ENCODE measurements at regions not wholly inside any gene's neighbourhood (a gene's known extent, or its start where the extent isn't known, plus 50 kb on each side); places are given as distances from the start of the nearest gene placed in this dataset.

- TF ChIP-seq CTCF (IDR thresholded peaks at IDR 0.05) (no peak), POLR2AphosphoS5 (IDR thresholded peaks at IDR 0.05; ENCODE audit: low read depth, low read length) (no peak), REST (IDR thresholded peaks at IDR 0.05; ENCODE audit: insufficient read depth in 1 of 2, low read depth in 2 of 2, low read length in 1 of 2) (no peak)
Measured at GRCh38 chr12:124194893-124195566, 99.9 kb upstream of the RFLNA start.

Measured in Panc1 (cell line).